Omental fat pad (tissue), 3 donors: ENCODE measurements at regions not wholly inside any gene's neighbourhood (a gene's known extent, or its start where the extent isn't known, plus 50 kb on each side); places are given as distances from the start of the nearest gene placed in this dataset.

Experiments
- ATAC-seq: fragments of 150-250 bp; one replicate; pipeline ENCODE4 v1.9.1; 2016; ENCODE audit warnings: mild to moderate bottlenecking, moderate library complexity; ENCODE audit not compliant: low FRiP score
- DNase-seq: peaks from one replicate; pipeline ENCODE4 v3.0.0-alpha.2; 2019; ENCODE audit warnings: low spot score
- TF ChIP-seq, protein P1 (sequence below), 3 donors: fragments of 450-650 bp; IDR thresholded peaks; one replicate each; pipeline ENCODE4 v1.5.1; 2016 to 2017; ENCODE audit warnings: antibody characterized with exemption in 3 of 3, mild to moderate bottlenecking in 3 of 3, moderate library complexity in 2 of 3

DNA sequence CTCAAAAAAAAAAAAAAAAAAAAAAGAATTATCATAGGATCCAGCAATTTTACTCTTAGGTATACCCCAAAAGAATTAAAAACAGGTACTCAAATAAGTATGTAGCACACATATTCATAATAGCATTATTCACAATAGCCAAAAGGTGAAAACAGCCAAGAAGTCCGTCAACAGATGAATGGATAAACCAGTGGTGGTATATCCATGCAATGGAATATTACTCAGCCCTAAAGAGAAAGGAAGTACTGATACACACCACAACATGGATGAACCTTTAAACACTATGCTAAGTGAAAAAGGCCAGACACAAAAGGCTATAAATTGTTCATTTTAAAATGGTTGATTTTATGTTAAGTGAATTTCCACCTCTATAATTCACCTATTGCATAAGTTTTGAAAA, 804.8 kb upstream of the AUTS2 start:
- TF ChIP-seq, protein P1, sequence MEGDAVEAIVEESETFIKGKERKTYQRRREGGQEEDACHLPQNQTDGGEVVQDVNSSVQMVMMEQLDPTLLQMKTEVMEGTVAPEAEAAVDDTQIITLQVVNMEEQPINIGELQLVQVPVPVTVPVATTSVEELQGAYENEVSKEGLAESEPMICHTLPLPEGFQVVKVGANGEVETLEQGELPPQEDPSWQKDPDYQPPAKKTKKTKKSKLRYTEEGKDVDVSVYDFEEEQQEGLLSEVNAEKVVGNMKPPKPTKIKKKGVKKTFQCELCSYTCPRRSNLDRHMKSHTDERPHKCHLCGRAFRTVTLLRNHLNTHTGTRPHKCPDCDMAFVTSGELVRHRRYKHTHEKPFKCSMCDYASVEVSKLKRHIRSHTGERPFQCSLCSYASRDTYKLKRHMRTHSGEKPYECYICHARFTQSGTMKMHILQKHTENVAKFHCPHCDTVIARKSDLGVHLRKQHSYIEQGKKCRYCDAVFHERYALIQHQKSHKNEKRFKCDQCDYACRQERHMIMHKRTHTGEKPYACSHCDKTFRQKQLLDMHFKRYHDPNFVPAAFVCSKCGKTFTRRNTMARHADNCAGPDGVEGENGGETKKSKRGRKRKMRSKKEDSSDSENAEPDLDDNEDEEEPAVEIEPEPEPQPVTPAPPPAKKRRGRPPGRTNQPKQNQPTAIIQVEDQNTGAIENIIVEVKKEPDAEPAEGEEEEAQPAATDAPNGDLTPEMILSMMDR (IDR thresholded peaks at IDR 0.05), result no peak
- DNase-seq (no peak), ATAC-seq (no peak)

DNA sequence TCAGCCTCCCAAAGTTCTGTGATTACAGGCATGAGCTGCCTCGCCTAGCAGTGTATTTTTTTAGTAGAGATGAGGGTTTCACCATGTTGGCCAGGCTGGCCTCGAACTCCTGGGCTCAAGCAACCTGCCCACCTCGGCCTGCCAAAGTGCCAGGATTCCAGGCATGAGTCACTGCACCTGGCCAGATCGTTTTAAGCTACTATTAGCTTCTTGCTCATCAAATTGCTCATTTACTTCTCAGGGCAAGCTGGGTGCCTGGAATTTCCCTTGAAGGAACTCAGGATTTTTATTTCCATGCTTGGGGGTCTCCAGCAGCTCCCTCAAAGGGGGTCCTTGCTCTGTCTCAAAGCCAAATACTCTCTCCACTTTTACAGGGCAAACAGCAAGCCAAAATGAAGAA, 798.0 kb upstream of the AUTS2 start:
- no peak for DNase-seq
- TF ChIP-seq, protein P1 (IDR thresholded peaks at IDR 0.05), result no peak
- no peak for ATAC-seq

DNA sequence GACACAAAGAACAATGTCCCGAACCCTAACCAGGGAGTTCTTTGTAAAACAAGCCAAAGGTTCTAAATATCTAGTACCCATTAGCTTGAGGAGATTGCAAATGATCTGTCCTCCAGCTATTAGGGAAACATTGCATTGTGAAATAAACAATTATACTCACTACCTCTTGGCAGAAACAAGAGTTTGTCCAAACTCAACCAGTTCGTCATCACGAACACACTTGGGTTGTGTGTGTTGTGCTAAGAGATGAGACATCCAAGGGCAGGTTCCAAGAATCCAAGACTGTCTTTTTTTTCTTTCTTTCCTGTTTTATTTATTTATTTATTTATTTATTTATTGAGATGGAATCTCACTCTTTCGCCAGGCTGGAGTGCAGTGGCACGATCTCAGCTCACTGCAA, 793.1 kb upstream of the AUTS2 start:
- TF ChIP-seq, protein P1 (IDR thresholded peaks at IDR 0.05), result no peak
- no peak for DNase-seq
- ATAC-seq, result no peak

DNA sequence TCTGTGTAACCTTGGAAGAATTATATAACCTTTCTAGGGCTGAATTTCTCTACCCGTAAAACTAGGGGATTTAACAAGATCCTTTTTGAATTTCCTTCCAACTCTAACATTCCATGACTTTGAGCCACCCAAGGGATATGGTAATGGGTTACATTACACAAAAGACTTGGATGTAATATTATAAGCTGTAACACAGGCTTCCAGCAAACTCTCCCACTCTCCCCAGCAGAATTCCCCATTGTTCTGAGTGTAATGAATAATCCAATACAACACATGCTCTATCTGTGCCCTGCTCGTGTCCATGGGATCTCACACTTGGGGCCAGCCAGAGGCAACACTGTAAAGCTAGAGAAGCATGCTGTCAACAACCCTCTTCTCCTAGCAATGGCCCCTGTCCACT, 790.6 kb upstream of the AUTS2 start:
- TF ChIP-seq, protein P1 (IDR thresholded peaks at IDR 0.05), result no peak
- no peak for DNase-seq
- no peak for ATAC-seq

DNA sequence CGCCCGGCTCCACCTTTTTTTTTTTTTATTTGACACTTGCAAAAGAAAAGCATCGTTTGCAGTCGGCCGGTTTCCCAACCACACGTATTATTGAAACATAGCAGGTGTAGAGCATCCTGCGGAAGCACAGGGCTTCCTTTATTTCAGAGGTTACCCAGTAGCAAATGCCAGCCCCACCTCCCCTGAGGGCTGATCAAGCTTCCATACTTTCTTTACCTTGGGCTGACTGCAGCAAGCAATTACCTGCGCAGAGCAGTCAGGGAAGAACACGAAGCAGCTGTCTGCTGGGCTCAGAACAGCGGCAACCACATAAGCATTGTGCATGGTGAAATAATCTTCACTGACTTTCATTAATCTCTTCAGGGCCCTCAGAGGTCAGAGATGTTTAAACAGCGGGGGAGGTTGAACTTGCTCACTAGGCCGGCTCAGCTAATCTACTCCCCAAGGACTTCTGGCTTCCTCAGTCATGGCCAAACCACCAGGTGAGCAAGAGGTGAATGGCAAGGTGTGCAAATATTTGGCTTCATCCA, 784.7 kb upstream of the AUTS2 start:
- ATAC-seq (no peak), DNase-seq (no peak)
- TF ChIP-seq, protein P1 (IDR thresholded peaks at IDR 0.05), result no peak

DNA sequence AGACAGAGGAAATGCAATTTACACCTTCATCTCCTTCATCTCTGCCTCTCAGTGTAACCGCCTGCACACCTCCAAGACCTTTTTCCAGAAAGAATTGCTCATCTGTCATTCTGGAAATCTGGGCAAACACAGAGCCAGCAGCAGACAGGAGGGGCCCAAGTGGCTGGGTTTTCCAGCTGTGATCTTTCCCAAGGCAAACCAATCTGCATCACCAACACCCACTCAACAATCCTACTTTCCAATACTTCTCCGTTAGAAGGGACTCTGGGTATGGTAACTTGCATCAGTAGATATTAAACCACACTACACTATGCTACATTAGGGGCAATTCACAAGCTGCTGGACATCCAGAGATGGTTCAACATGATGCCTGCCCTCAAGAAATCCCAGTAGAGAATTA, 781.8 kb upstream of the AUTS2 start:
- TF ChIP-seq, protein P1 (IDR thresholded peaks at IDR 0.05), result no peak
- ATAC-seq, result no peak
- no peak for DNase-seq

DNA sequence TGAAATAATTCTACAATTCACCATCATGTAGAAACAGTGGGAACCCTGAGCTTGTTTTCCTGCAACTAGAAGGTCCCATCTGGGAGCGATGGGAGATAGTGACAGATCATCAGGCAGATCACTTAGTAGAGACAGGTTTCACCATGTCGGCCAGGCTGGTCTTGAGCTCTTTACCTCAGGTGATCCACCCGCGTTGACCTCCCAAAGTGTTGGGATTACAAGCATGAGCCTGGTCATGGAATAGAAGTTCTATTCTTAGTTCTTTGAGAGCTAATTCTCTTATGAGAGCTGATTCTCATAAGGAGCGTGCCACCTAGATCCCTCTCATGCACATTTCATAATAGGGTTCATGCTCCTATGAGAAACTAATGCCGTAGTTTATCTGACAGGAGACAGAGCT, 778.0 kb upstream of the AUTS2 start:
- TF ChIP-seq, protein P1 (IDR thresholded peaks at IDR 0.05), result no peak
- no peak for DNase-seq
- no peak for ATAC-seq
